MCF 10A (cell line): ENCODE measurements at regions not wholly inside any gene's neighbourhood (a gene's known extent, or its start where the extent isn't known, plus 50 kb on each side); places are given as distances from the start of the nearest gene placed in this dataset.

Experiments used
- BruUV-seq: library from RNA; stranded (reverse); fragments of 400-500 nt; replicated peaks from 2 replicates; lab custom pipeline; 2021; lab: Mats Ljungman, UMichigan
- CTCF ChIA-PET: fragments of 300-600 bp; sonication (Branson Sonifier 250); formaldehyde crosslinking; extraction: SDS; loops from one replicate; lab custom pipeline; 2021; ENCODE audit warnings: antibody characterized with exemption, inconsistent platforms; lab: Yijun Ruan, JAX
- POLR2A ChIA-PET: fragments of 300-600, 350-650 bp; sonication (Branson Sonifier 250); formaldehyde crosslinking; extraction: SDS; loops from one replicate; lab custom pipeline; 2020; ENCODE audit warnings: antibody characterized with exemption, inconsistent platforms; lab: Yijun Ruan, JAX
- DNase-seq: peaks from one replicate; pipeline ENCODE4 v3.0.0-alpha.2; 2018; ENCODE audit not compliant: unreplicated experiment
- H3K27ac Mint-ChIP-seq: one replicate; pipeline ENCODE4 v1.8.0; 2022; ENCODE audit warnings: mild to moderate bottlenecking, low read depth, mixed read lengths; ENCODE audit not compliant: unreplicated experiment
- H3K27me3 Mint-ChIP-seq: one replicate; pipeline ENCODE4 v1.8.0; 2022; ENCODE audit warnings: mixed read lengths; ENCODE audit not compliant: insufficient read depth, unreplicated experiment
- H3K36me3 Mint-ChIP-seq: one replicate; pipeline ENCODE4 v1.8.0; 2022; ENCODE audit warnings: mild to moderate bottlenecking, moderate library complexity, mixed read lengths; ENCODE audit not compliant: insufficient read depth, unreplicated experiment
- H3K4me1 Mint-ChIP-seq: one replicate; pipeline ENCODE4 v1.8.0; 2022; ENCODE audit warnings: mixed read lengths; ENCODE audit not compliant: insufficient read depth, unreplicated experiment
- H3K4me3 Mint-ChIP-seq: one replicate; pipeline ENCODE4 v1.8.0; 2022; ENCODE audit warnings: mild to moderate bottlenecking, moderate library complexity, mixed read lengths; ENCODE audit not compliant: unreplicated experiment
- H3K9me3 Mint-ChIP-seq: one replicate; pipeline ENCODE4 v1.8.0; 2022; ENCODE audit warnings: mixed read lengths; ENCODE audit not compliant: unreplicated experiment
- CTCF ChIP-seq: fragments of 200-600 bp; IDR thresholded peaks from one replicate; pipeline ENCODE4 v1.8.0; 2022; ENCODE audit warnings: antibody characterized with exemption, mild to moderate bottlenecking; ENCODE audit not compliant: unreplicated experiment
- intact Hi-C: fragments of 100-400 bp; cut with micrococcal nuclease; formaldehyde crosslinking; loops from 2 replicates; pipeline ENCODE4 v1.14.1; 2022

- Mint-ChIP-seq H3K9me3 (no peaks in the 10 kb centered on the region), H3K4me1 (no peaks in the 10 kb centered on the region), H3K27ac (no peak overlapping the region), H3K36me3 (no peaks in the 10 kb centered on the region), H3K4me3 (no peak overlapping the region), H3K27me3 (peaks cover 14% of the 10 kb centered on the region)
- POLR2A ChIA-PET: no interaction called here
- intact Hi-C loops: no loop called here
- BruUV-seq: no TSS peak
- no peak for DNase-seq
- CTCF ChIA-PET: no interaction called here
- no peak for TF ChIP-seq CTCF
Measured at GRCh38 chr6:168207421-168208175, 112.0 kb downstream of the DACT2 start.

- Mint-ChIP-seq H3K4me3 (no peak overlapping the region), H3K4me1 (no peaks in the 10 kb centered on the region), H3K27me3 (peaks cover 14% of the 10 kb centered on the region), H3K36me3 (no peaks in the 10 kb centered on the region), H3K27ac (no peak overlapping the region), H3K9me3 (no peaks in the 10 kb centered on the region)
- intact Hi-C loops: no loop called here
- no TSS peak for BruUV-seq
- ChIA-PET POLR2A (no interaction called here), CTCF (no interaction called here)
- no peak for TF ChIP-seq CTCF
- DNase-seq: no peak
Measured at GRCh38 chr6:168206661-168207274, 112.8 kb downstream of the DACT2 start.

- BruUV-seq: no TSS peak
Measured at GRCh38 chr6:168206186-168206585, 113.4 kb downstream of the DACT2 start.

More at GRCh38 chr6:168206186-168206585, 113.4 kb downstream of the DACT2 start:
- no peaks in the 10 kb centered on the region for H3K36me3 Mint-ChIP-seq
- ChIA-PET CTCF (no interaction called here), POLR2A (no interaction called here)
- no peaks in the 10 kb centered on the region for H3K9me3 Mint-ChIP-seq
- H3K4me3 Mint-ChIP-seq: no peak overlapping the region
- H3K4me1 Mint-ChIP-seq: no peaks in the 10 kb centered on the region
- DNase-seq: no peak
- intact Hi-C loops: no loop called here
- H3K27me3 Mint-ChIP-seq: peaks cover 14% of the 10 kb centered on the region
- H3K27ac Mint-ChIP-seq: no peak overlapping the region
- TF ChIP-seq CTCF: no peak
